ENCODE measurements at regions not wholly inside any gene's neighbourhood (a gene's known extent, or its start where the extent isn't known, plus 50 kb on each side); places are given as distances from the start of the nearest gene placed in this dataset.

DNA sequence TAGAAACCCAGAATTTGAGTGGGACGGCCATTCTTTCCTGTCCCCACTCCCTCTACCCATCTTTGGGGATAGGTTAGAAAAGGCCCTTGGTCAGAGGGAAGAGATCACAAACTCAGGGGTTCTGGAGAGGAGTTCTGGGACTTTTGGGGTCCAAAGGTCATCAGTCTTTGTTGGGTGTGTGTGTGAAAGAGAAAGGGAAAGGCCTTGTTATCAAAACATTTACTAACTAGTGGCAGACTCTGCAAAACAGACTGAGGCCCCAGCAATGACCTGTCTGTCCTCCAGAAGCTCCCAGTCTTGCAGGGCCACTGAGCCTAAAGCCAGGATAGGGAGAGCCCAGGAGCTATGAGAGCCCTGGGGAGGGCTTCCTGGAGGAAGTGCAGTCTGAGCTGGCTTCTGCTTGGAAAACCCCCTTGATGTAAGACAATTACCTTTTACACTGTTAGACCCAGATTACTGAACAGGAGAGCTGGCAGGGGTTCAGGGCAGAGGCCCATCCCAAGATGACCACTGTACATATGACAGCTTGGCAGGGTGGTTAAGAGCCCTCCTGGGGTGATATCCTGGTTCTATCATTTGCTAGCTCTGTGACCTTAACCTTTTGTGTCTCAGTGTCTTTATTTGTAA, 429.1 kb upstream of the CCDC196 start:
- no peak overlapping the region for H3K27ac Mint-ChIP-seq
- H3K9me3 Mint-ChIP-seq: peaks cover 21% of the 10 kb centered on the region
- intact Hi-C loops (cut with micrococcal nuclease): no loop called here
- H3K27me3 Mint-ChIP-seq: no peaks in the 10 kb centered on the region
- no peak overlapping the region for H3K4me3 Mint-ChIP-seq
- H3K36me3 Mint-ChIP-seq (ENCODE audit: low read depth): no peaks in the 10 kb centered on the region
- no peaks in the 10 kb centered on the region for H3K4me1 Mint-ChIP-seq (ENCODE audit: low read depth)

DNA sequence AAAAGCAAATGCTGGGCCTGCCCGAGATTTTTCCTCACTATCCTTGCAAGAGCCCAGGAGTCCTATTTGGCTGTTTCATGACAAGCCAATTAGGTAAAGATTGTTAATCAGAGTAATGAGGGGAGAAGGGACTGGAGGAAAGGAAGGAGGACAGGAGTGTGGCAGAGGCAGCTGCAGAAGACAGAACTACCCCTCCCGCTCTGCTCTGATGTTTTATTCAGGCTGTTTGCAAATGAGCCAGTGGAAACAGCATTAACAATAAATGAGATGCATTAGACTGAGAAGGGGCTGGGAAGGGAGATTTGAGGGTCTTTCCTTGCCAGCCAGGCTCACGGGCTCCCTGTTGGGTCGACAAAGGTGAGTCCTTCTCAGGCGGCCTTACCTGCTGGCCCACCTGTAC, 421.0 kb upstream of the CCDC196 start:
- intact Hi-C loops (cut with micrococcal nuclease): no loop called here
- Mint-ChIP-seq H3K27me3 (no peaks in the 10 kb centered on the region), H3K36me3 (ENCODE audit: low read depth) (no peaks in the 10 kb centered on the region), H3K4me3 (no peak overlapping the region), H3K9me3 (no peaks in the 10 kb centered on the region), H3K4me1 (ENCODE audit: low read depth) (no peaks in the 10 kb centered on the region), H3K27ac (no peak overlapping the region)

DNA sequence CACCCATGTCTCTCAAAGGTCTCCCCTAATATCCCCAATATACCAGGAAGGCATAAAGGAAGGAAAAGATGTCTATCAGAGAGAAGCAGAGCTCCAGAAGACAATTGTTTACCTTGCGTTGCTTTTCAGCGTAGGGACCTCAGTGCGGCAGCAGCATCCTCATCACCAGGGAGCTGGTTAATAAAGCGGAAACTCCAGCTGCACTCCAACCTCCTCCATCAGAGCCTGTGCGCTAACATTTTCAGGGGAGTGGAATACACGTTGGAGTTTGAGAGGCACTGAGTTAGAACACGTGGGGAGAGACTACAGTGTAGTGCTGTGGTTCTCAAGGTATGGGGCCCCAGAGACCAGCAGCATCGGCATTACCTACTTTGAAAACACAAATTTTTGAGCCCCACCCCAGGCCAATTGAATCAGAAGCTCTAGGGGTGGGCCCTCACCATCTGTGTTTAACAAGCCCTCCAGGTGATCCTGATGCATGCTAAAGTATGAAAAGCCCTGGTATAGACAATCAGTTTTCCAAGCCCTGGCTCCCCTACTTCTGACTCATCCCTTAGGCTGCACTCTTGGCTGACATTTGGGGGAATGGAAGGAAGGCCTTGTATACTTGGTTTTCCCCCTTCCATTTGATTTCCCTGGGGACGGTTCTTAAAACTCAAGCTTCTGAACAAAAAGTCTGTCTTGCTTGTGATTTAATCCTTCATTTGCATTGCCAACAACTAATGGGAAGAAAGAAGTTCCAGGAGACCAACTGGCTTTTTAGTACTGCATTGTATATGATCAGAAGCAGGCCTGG, 419.0 kb upstream of the CCDC196 start:
- Mint-ChIP-seq H3K4me3 (no peak overlapping the region), H3K4me1 (ENCODE audit: low read depth) (no peaks in the 10 kb centered on the region), H3K27me3 (peaks cover 3% of the 10 kb centered on the region), H3K9me3 (no peaks in the 10 kb centered on the region), H3K36me3 (ENCODE audit: low read depth) (no peaks in the 10 kb centered on the region), H3K27ac (no peak overlapping the region)
- intact Hi-C loops (cut with micrococcal nuclease): no loop called here

DNA sequence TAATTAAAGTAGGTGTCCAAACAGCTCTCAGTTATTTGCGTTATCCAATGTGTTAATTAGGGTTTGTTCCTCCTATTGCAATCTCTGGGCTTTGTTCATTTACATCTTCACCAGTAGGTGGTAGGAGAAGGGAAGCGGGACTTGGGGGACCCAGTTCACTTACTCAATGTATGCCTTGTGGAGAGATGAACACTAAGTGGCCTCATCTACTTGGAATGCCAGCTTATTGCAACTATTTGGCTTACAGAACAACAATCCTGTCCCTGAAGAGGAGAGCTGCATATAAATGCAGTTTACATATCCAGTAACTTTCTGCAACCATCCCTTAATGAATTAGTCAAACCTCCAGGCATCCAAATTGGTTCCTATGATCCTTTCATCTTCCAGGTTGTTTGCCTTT, 417.1 kb upstream of the CCDC196 start:
- Mint-ChIP-seq H3K9me3 (no peaks in the 10 kb centered on the region), H3K4me1 (ENCODE audit: low read depth) (no peaks in the 10 kb centered on the region), H3K27me3 (peaks cover 3% of the 10 kb centered on the region), H3K4me3 (no peak overlapping the region), H3K36me3 (ENCODE audit: low read depth) (no peaks in the 10 kb centered on the region), H3K27ac (no peak overlapping the region)
- intact Hi-C loops (cut with micrococcal nuclease): no loop called here

DNA sequence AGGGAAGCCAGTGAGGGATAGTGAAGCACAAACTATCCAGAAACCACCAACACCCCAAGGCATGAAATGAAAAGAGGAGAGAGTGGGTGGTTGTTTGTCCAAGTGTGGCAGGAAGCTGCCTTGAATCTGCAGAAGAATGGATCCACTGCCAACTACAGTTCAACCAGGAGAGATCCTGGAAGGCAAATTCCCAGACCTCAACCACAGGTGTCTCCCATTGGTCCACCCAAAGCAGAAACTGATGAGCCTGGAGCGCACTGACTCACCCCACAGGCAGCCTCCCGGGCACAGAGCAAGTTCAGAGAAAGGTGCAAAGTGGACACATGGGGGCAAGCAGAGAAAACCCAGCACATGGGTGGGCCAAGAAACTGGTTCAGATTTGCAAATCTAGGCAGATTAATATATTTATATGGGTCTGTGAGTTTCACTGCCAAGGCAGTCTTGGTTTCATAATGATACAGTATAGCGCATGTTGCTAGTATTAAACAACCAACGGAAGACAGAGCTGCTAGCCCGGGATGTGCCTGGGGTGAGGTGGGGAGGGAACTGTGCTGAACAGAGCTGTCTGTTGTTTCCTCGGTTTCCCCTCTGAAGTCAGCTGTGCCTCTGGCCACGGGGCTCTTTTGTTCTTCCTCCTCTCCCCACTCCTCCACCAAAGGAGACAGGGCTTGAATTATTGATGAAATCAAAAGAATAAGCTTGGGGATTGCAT, 416.2 kb upstream of the CCDC196 start:
- no peak overlapping the region for H3K4me3 Mint-ChIP-seq
- peaks cover 3% of the 10 kb centered on the region for H3K27me3 Mint-ChIP-seq
- H3K9me3 Mint-ChIP-seq: no peaks in the 10 kb centered on the region
- intact Hi-C loops (cut with micrococcal nuclease): loop anchor here (1.0 kb wide), 1 partner anchor 107 kb away; no protein-coding TSS in a partner anchor
- H3K36me3 Mint-ChIP-seq (ENCODE audit: low read depth): no peaks in the 10 kb centered on the region
- no peaks in the 10 kb centered on the region for H3K4me1 Mint-ChIP-seq (ENCODE audit: low read depth)
- no peak overlapping the region for H3K27ac Mint-ChIP-seq

DNA sequence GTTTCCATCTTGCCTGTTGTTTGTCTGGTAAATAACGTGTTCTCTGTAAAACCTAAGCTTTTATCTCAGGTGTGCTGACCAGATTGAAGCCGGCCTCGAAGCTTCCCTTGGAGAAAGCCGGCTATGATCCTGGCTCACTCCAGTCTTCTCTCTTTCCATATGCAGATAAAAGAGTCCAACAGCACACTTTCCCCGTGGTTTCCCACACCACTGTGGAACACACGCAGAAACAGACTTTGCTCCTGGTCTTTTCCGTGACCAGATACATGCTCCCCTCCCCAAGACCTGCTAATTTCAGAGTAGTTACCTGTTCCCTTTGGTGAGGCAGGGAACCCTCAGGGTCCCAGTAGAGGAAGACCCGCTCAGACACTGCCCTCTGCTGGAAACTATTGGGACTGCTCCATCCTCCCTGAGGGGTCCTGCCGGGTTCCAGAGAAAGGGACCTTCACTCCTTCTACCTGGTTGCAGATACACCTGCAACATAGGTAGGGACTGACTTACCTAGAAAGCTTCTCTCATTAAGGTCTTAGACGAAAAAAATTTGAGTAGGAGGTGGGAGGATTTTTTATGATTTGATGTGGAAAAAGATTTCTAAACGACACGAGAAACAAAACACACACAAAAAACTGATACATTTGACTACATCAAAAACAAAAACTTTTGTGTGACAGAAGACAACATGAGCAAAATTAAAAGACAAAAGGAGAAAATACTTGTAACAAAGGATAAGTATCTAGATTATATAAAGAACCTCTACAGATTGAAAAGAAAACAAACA, 415.4 kb upstream of the CCDC196 start:
- intact Hi-C loops (cut with micrococcal nuclease): loop anchor here (1.0 kb wide), 1 partner anchor 107 kb away; no protein-coding TSS in a partner anchor
- Mint-ChIP-seq H3K36me3 (ENCODE audit: low read depth) (no peaks in the 10 kb centered on the region), H3K4me3 (no peak overlapping the region), H3K4me1 (ENCODE audit: low read depth) (no peaks in the 10 kb centered on the region), H3K9me3 (no peaks in the 10 kb centered on the region), H3K27ac (no peak overlapping the region), H3K27me3 (peaks cover 3% of the 10 kb centered on the region)

DNA sequence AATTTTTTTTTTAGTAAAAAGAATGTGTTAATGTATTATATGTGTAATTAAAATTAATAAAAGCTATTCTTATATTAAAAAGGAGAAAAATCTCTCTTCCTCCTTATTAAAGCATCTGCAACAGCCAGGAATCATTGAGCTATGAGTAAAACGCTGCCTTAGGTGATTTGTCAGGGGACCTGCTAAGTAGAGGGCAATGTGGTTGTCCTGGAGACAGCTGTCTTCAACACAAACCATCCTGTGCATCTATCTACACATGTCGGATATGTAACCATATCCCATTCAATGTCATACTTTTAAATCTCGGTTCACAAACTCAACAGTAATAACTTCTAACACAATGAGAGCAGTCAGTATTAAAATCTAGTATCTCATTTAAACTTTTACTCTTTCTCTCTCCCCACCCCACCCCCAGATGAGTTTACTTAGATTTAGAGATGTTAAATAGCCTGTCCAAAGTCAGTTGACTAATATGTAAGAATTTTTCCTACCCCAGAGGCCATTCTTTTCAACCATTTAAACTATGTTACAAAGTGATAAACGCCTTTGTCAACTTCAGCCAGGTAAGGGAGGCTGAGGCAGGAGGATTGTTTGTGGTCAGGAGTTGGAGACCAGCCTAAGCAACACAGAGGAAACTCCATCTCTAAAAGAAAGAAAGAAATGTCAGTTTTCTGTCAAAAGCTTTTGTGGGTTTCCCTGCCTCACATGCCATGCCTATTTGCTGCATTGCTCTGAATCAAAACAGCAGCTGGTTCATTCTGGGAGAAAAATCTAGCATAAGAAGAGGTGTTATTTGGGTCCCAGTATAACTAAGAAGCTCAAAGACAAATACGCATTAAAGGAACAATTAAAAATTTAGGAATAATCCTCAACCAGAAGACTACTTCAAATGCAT, 413.7 kb upstream of the CCDC196 start:
- H3K27me3 Mint-ChIP-seq: peaks cover 3% of the 10 kb centered on the region
- intact Hi-C loops (cut with micrococcal nuclease): no loop called here
- no peaks in the 10 kb centered on the region for H3K4me1 Mint-ChIP-seq (ENCODE audit: low read depth)
- no peak overlapping the region for H3K27ac Mint-ChIP-seq
- no peaks in the 10 kb centered on the region for H3K9me3 Mint-ChIP-seq
- no peaks in the 10 kb centered on the region for H3K36me3 Mint-ChIP-seq (ENCODE audit: low read depth)
- no peak overlapping the region for H3K4me3 Mint-ChIP-seq

DNA sequence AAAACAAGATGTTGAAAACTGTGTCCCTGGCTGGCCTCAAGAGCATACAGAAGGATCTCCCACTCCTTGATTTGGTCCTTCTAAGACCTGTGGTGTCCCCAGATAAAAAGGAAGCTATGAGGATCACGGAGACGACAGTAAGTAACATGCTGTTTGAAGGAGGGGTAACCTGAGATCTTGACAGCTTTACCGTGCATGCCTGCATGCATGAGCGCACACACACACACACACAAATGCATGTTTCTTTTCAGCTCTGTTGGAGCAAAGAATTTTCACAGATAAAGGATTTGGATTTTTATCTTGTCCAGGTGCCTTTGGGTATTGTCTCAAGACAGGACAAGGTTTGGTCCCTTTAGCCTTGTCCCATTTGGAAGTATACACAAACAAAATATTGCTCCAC, 411.6 kb upstream of the CCDC196 start:
- H3K27ac Mint-ChIP-seq: no peak overlapping the region
- peaks cover 3% of the 10 kb centered on the region for H3K27me3 Mint-ChIP-seq
- no peaks in the 10 kb centered on the region for H3K4me1 Mint-ChIP-seq (ENCODE audit: low read depth)
- H3K4me3 Mint-ChIP-seq: no peak overlapping the region
- intact Hi-C loops (cut with micrococcal nuclease): no loop called here
- no peaks in the 10 kb centered on the region for H3K9me3 Mint-ChIP-seq
- H3K36me3 Mint-ChIP-seq (ENCODE audit: low read depth): no peaks in the 10 kb centered on the region

DNA sequence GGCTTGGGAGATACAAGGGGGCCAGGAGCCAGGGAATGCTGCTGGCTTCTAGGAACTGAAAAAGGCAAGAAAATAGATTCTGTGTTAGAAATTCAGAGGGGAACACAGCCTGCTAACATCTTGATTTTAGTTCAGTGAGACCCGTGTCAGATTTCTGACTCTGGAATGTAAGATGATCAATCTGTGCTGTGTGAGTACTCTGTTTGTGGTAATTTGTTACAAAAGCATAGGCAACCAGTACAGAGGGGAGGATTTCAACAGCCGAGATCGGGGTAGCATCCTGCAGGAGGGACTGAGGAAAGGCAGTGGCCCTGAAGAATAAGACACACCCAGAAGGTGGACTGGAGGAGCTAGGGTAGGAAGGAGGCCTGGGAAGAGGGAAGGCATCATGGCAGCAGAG, 410.0 kb upstream of the CCDC196 start:
- Mint-ChIP-seq H3K36me3 (ENCODE audit: low read depth) (no peaks in the 10 kb centered on the region), H3K4me3 (no peak overlapping the region), H3K27ac (no peak overlapping the region), H3K4me1 (ENCODE audit: low read depth) (no peaks in the 10 kb centered on the region), H3K9me3 (no peaks in the 10 kb centered on the region), H3K27me3 (no peaks in the 10 kb centered on the region)
- intact Hi-C loops (cut with micrococcal nuclease): no loop called here

DNA sequence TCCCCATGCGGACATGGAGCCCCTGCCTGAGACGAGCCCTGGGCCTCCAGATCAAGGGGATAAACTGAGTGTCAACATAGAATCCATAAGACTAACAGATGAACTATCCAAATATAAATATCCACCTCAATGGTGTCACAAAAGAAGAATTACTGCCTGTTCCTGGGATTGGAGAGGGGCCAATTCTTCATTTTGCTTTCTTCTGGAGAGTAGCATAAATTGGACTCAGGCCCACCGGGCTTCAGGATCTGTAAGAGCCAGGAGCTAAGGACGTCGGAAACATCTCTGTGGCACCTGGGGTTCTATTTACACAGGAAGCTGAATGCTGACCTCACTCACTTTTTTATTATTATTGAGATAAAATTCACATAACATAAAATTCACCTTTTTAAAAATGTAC, 408.2 kb upstream of the CCDC196 start:
- Mint-ChIP-seq H3K9me3 (no peaks in the 10 kb centered on the region), H3K4me1 (ENCODE audit: low read depth) (peaks cover 7% of the 10 kb centered on the region), H3K27ac (no peak overlapping the region), H3K27me3 (no peaks in the 10 kb centered on the region), H3K4me3 (no peak overlapping the region), H3K36me3 (ENCODE audit: low read depth) (no peaks in the 10 kb centered on the region)
- intact Hi-C loops (cut with micrococcal nuclease): no loop called here

DNA sequence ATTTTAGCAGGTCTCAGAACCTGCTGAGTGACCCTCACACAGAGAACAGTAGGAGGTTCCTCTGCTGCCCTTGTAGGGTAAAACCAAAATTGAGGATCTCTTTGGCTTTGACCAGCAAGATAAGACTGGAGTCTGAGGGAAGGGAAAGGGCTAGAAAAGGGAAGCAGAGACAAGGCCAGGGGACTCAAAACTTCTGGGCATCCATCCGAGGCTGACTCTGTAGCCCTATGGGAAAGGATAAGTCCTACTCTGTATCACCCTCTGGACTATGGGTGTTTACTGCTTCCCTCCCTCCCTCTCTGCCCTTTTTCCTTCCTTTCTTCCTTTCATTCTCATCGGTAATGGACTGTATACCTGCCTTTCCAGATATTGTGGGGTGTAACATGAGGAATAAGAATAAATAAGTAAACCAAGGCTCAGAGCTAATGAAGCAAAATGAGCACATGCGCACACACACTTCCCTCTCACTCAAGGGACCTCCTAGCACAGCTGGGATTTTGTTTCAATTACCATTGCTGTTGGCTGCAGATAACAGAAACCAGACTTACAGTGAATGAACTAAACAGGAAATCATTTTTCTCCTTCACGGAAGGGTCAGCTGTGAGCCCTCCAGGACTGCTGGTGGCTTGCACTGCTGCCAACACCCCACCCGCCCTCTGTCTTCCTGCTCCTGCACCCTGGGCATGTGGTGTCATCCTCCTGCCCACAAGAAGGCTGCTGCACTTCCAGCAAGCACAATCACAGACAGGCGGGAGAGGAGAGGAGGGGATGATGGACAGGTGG, 404.4 kb upstream of the CCDC196 start:
- H3K4me3 Mint-ChIP-seq: no peak overlapping the region
- no peaks in the 10 kb centered on the region for H3K9me3 Mint-ChIP-seq
- no peaks in the 10 kb centered on the region for H3K27me3 Mint-ChIP-seq
- H3K4me1 Mint-ChIP-seq (ENCODE audit: low read depth): peaks cover 18% of the 10 kb centered on the region
- intact Hi-C loops (cut with micrococcal nuclease): no loop called here
- H3K27ac Mint-ChIP-seq: no peak overlapping the region
- no peaks in the 10 kb centered on the region for H3K36me3 Mint-ChIP-seq (ENCODE audit: low read depth)

DNA sequence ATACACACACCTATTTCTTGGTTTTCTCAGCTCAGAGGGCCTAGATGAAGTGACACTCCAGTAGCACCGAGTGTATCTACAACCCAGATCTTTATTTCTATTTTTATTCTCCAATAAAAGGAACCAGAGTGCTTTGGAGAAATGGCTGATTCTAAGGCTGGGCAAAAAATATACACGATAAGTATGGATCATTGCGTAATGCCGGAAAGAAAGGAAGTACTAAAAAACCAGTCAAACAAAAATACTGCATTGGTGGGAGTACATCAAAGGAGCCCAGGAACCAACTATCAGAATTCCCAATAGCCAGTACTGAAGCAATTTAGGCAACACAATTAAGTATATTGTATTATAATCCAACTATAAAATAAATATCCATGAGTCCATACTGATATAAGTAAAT, 400.9 kb upstream of the CCDC196 start:
- Mint-ChIP-seq H3K9me3 (no peaks in the 10 kb centered on the region), H3K4me3 (no peak overlapping the region)
- intact Hi-C loops (cut with micrococcal nuclease): no loop called here

More for the DNA sequence above, 400.9 kb upstream of the CCDC196 start:
- no peaks in the 10 kb centered on the region for H3K36me3 Mint-ChIP-seq (ENCODE audit: low read depth)
- H3K27ac Mint-ChIP-seq: no peak overlapping the region
- H3K4me1 Mint-ChIP-seq (ENCODE audit: low read depth): peaks cover 18% of the 10 kb centered on the region
- no peaks in the 10 kb centered on the region for H3K27me3 Mint-ChIP-seq
